HUDEP-2 (cell line): ENCODE measurements at regions not wholly inside any gene's neighbourhood (a gene's known extent, or its start where the extent isn't known, plus 50 kb on each side); places are given as distances from the start of the nearest gene placed in this dataset.

Experiments used
- DNase-seq, 76 experiments: peaks; one replicate each; lab custom pipeline; 2025; ENCODE audit not compliant: unreplicated experiment in 76 of 76; lab: John Stamatoyannopoulos, UW

DNA sequence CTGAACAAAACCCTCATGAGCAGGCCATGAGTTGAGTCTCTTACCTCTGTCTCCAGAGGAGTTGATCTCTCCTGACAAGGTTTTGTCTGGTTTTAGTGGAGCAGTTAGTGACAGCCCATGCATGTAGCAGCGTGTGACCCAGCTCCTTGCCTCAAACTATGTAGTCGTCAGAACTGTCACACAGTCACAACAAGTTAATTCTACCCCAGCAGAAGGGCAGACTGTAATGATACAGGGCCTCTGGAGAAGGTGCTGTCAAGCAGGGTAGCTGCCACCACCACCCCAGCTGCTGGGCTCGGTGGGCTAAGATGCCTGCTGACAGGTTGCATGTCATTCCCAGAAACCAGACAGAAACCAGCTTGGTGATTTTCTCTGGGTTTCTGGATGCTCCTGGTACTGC is 194.5 kb downstream of the PSAT1 start:
- DNase-seq: no peak

DNA sequence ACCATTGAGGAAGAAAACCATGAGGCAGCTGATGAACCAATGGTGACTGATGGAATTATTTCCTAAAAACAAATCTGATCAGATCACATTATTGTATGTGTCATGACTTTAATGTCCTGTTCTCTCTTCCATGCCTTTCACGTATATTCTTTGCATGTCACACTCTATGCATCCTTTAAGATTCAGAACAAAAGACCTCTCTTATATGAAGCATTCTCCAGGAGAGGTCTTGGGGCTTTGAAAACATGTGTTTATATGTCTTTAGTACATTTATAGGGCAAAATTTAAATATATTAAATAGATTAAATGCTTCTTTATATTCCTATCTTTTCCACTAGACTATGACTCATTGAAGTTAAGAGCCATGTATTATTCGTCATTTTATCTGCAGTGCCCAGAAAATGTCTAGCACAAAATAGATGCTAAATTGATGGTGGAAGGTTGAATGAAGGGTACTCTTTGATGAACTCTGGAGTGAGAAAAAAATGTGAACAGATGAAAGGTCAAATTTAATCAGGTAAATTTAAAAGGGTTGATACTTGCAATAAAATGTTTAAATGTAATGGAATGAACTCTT is 196.3 kb downstream of the PSAT1 start:
- no peak for DNase-seq

DNA sequence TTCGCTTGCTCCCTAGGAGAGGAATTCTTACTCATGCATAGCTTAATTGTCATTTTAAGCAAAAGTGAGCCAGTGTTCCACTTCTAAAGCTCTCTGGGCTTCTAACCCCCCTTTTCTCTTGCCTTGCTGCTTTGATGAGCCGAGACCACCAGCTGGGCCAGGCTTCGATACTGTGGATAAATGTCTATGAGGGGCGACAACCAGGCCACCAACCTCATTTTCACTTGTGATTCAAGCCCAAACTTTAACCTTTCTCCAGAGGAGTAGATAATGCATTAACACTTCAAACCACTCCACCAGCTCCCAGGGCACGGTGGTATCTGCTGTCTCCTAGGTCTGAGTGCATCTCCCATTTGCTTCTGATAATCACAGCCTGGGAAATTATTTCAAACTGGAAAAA is 205.6 kb downstream of the PSAT1 start:
- DNase-seq: no peak

DNA sequence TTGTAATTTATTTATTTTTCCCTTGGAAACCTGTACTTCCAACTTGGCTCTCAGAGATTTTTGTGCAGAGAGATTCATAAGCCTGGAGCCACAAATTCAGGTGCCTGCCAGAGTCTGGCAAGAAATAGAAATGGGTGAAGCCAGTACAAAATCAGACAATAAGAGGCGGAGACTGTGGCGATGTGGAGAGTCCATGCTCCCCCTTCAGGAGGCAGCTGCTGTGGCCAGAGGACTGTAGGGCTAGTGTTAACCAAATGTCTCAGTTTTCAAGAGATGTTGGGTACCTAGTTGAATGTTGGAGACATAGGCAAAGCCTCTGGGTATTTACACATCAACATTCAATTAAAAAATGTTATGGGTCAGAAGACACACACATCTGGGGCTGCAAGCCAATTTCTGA is 208.6 kb downstream of the PSAT1 start:
- DNase-seq: no peak

DNA sequence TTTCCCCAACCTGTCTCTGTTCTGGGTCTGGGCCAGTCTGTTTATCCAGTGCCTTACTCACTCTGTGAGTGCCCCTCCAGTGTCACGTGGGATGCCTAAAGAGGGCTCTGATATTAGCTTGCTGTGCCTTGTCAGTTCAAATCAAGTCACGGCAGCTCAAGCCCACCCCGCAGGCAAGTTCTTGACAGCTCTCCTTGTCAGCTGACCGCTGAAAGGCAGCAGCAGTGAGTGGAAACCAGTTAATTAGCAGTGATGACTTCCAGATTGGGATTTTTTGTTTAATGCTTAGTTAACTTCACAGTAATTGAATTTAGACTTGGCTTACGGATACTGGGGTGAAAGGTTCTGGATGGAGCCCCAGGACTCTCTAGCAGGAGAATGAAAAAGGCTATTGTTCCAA is 210.1 kb downstream of the PSAT1 start:
- DNase-seq: no peak

DNA sequence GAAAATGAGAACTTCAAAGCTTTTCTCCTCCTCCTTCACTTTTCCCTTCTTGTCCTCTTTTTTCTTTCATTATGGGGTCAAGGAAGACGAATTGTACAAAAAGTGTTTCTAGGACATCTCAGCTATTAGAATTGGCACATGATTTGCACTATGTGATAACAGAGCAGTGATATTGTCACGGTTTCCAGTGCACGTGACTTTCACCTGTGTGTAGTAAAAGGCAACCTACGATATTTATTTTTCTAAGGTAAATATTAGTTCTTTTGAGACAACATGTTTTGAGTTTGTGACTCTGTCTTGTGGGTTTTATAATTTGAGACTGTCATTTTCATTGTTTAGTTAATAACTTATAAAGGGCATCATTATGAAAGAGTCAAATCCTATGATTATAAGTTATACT is 213.1 kb downstream of the PSAT1 start:
- no peak for DNase-seq

DNA sequence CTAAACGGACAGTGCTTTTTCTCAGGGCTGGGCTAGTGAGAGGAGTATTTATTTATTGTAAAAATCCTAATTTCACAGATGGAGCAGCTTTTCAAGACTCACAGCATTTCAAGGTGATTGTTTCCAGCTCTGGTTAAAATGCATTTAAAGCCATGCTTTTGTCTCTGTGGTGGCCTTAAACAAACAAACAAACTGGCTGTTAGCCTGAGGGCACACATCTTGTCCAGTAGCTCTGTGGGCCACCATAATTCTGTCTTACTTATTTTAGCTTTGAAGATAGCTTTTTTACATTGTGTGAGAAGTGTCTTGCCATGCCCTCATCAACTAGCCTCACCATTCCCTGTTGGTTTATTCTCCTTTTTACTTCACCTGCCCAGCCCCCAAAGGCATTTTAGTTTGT is 218.2 kb downstream of the PSAT1 start:
- no peak for DNase-seq

DNA sequence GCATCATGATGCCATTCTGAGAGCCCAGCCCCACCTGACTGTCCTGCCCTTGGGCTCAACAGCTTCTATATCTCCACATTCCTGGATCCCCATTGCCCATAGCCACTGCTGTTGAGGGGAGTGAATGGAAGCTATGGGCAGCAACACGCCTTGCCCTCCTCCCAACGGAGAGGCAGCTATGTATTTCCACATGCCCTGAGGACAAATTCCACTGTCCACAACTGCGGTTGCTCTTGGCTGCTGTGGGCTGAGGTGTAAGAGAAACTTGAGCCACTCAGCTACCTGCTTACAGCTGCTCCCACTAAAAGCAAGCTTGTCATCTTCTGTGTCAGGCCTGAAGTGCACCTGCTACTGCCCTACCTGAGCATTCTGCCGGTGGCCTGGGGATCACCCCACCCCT is 222.9 kb downstream of the PSAT1 start:
- DNase-seq: no peak

DNA sequence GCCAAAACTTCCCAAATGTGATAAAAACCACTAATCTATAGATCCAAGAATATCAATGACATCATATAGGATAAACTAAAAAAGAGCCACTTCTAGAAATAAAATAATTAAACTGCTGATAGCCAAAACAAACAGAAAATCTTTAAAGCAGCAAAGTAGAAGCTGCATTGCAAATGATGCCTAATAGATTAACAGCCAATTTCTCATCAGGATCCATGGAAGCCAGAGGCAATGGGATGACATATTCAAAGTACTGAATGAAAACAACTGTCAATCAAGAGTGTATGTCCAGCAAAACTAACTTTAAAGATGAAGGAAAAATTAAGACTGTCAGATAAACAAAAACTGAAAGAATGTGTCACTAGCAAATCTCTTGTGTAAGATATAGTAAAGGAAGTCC is 224.8 kb downstream of the PSAT1 start:
- no peak for DNase-seq

DNA sequence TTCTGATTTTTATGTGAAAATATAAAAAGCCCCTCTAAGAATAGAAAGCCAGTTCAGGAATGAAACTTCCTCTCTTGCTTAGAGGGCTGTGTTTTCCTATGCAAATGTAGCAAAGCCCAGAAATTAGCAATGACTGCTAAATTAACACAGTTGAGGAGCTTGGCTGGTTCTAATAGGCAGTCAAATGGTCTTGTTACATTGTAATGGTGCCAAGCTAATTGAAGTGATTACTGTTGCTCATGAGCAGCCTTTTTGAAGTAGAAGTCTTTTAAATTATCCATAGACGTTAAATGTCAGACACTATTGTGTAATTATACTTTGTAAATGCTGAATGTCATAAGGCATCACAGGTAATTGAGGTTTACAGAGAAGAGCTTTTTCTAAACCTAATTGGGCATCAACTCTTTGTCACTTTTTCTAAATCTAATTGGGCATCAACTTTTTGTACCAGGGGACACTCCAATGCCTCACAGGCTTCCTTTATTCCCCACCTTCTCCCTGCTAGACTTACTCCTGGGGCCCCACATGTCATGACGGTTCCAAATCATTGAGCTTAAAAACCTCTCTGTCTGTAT is 229.1 kb downstream of the PSAT1 start:
- DNase-seq: no peak

DNA sequence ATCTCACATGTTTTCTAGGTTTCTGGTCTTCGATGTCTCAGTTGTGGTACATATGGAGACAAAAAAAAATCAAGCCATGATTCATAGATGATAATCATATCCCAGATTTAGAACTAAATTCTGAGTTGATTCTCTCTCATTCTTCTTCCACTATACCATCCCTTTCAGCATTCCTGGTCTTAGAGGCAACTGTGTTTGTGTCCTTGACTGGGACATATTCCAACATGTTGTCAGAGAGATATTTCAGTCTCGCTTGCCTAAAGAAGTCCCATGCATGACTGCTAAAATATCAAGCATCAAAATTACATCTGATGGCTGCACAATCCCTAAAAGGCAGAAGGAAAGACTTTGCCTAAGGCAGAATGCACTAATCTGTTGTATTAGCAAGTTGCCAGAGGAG is 236.6 kb downstream of the PSAT1 start:
- no peak for DNase-seq

DNA sequence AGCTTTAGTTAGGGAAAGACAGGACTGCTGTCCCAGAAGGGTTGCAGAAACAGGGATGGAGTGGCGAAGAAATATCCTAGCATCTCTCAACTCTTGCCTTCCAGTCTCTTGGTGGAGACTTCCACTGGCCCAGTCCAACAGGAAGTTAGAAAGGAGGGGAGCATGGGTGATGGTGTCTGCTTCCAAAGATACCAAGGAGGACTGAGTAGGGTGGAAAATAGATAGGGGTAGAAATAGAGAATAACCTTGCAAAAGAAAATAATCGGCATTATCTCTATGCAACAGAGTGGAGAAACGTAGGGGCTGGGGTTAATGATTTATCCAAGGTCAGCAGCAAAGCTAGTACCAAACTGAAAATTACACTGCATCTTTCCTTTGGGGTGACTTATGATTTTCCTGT is 242.3 kb downstream of the PSAT1 start:
- no peak for DNase-seq

DNA sequence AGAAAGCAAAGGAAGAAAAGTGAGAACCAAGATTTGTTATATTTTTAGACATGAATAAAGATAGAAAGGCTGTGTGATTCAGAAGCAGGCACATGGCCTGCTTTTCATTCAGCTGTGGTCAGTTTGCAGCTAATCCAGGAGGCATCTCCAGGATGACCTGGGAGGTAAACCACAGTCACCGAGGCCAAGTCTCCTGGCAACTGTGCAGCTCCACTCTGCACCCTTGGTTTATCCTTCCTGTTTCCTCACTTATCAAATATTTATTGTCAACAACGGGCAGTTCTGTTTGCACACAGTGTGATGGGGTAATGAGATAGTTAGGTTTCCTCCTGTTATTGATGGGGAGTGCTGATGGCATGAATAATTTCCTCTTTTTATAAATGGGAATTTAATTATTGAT is 243.0 kb downstream of the PSAT1 start:
- no peak for DNase-seq

DNA sequence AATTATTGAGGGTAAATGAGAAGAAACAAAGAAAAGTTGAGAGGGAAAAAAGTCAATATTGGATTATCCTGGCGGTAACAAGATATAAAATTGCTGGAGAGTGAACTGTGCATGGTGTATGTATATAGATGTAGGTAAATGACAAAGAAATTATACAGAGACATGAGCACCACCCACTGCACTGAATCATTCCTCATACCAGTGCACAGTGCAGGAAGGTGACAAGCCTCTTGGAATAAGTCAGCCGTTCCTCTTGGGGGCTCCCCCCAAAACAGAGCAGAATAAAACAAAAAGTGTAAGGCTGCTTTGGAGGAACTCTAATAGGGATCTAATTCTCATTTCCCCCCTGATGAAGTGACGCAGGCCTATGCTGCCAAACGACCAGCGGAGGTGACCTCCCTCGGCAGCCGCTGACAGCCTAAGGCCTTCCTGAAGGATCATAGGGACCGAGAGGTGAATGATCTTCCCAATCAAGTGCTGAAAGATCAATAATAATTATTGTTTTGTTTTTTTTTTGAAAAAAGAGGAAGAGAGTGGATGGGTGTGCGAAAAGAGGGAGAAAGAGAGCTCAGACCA is 245.0 kb downstream of the PSAT1 start:
- no peak for DNase-seq

DNA sequence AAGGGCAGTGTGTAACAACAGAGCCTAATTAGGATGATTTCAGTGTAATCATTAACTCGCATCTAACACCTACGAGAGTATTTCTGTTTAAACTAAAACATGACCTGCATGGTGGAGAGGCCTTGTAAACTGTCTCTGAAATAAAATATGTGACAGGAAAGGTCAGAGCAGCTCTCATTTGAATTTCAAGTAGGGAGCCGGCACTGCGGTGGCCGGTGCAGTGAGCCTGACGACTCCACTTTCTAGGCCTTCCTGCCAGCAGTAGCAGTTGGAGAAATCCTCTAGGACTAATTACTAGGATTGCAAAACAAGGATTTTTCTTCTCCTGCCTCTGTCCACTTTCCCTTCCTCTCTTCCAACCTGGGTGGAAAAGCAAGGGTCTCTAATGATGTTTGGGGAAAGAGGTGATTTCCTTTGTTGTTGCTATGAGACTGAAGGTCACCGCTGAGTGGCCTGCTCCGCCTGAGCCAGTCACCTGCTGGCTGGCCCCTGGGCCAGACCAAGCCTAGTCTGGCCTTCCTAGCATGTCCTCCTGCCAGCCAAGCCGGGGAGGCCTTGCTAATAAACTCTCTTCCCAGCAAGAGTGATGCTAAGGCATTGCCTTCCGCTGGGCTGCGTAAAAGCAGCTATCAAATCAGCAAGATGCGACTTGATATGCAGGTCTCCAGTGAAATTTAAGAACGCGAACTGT is 245.7 kb downstream of the PSAT1 start:
- no peak for DNase-seq

DNA sequence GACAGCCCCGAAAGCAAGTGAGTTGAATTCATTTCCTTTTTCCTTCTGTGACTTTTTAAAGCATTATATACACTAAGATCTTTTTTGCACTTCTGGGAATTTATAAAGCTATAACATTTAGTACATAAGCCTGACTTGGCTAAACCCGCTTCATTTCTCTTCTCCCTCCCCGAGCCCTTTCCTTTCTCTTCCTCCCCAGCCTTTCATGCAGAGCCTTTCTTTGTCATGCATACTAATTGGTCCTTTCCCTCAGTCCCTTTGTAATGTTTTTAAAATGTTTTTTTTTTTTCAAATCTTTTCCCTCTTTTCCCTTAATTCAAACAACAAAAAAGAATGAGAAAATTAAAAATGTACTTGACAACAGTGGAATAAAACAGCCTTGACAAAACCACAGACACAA is 246.4 kb downstream of the PSAT1 start:
- DNase-seq: no peak

DNA sequence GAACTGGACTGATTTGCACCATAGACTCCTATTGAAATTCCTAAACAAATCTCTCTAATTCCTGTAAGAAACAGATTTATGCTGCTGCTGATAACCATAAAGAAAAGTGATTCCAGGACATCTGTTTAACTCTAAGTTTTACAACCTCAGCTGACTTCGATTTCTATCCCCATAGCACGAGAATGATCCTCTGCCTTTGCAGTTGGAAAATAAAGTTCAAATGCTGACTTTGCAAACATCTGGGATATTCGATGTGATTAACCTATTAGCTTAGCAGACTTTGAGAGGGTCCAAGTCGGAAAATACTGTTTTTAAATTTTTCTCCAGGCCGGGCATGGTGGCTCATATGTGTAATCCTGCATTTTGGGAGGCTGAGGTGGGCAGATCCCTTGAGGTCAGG is 247.3 kb downstream of the PSAT1 start:
- no peak for DNase-seq

DNA sequence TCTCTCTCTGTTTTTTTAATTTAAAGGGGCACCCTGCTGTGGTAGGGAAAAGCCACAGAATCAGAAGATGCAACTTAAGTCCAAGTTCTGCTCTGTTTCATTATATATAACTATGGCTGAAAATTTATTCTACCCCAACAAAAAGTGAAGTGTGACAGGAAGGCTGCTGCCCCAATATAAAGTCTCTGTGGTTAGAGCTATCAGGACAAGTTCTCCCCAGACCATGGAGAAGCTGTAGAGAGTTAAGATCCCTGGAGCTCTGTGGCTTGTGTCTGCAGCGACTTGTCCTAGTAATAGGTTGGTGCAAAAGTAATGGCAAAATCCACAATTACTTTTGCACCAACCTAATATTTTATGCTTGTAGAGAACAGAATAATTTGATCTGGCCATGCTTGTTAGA is 250.9 kb downstream of the PSAT1 start:
- no peak for DNase-seq

DNA sequence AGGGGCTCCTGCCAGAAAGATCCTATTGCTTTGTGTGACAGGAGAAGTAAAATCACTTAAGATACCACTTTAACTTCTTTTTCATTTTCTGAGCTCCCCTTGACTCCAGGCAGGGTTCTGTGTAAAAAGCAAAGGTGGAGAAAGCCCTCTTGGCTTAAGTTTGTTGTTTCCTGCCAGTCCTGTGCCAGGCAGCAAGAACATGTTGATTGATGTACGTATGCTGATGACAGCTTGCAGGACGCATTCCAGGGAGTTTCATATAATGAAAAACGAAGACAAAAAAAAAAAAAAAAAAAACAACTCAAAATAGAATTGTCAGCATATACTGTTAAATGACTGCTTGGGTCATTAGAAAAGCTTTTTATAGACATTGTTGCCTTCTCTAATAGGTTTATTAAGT is 251.7 kb downstream of the PSAT1 start:
- no peak for DNase-seq

DNA sequence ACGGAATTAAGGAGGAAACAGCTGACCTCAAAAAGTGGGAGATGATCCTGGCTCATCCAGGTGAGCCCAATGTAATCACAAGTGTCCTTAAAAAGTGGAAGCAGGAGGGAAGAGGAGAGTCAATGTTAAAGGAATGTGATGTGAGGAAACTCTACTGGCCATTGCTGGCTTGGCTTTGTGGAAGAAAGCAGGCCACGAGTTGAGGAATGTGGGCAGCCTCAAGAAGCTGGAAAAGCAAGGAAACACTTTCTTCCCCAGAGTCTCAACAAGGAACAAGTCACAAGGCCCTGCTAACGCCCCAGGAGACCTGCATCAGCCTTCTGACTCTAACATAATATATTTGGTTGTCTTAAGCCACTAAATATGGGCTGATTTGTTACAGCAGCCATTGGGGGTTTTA is 252.8 kb downstream of the PSAT1 start:
- no peak for DNase-seq

DNA sequence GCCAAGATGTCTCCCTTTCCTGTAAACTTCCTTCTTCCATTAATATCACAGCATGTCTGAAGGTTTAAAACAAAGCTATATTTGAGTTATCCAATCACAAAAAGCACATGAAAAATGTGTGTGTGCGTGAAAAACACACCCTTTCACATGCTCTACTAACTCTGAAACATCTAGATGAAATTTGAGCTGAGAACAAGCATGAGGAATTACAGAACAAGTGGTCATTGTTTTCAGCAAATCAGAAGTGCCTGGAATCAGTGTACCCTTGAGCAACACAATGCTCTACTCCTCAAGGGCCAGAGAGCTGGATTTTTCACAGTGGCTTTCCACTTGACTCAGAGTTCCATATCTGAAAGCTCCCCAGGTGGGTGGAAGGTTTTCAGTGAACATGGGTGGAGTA is 255.9 kb downstream of the PSAT1 start:
- no peak for DNase-seq

DNA sequence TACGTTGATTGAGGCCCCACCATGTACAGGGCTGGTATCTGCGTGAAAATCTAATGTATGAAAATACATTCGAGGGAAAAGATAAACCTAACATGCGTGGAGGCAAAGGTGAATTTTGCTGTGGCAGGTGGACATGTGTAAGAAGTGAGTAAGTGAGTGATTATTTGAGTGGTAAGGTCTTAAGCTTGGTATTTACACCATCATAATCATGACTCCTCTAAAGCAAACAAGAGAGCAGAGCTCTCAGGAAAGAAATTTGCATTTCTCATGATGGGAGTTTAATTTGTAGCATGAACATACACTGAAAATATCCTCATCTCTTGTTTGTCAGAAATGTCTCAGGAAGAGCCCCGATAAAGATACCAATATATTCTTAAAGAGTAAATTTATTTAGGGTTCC is 260.6 kb downstream of the PSAT1 start:
- no peak for DNase-seq
